HUES48 (cell line): ENCODE measurements at regions not wholly inside any gene's neighbourhood (a gene's known extent, or its start where the extent isn't known, plus 50 kb on each side); places are given as distances from the start of the nearest gene placed in this dataset.

Experiments used
- H3K27ac ChIP-seq: one replicate; pipeline ENCODE4 v1.7.0; 2013; ENCODE audit warnings: low read depth, low read length, inconsistent platforms
- H3K27me3 ChIP-seq: 2 replicates; pipeline ENCODE4 v1.6.1; 2013; ENCODE audit warnings: mild to moderate bottlenecking, low read length; ENCODE audit not compliant: control insufficient read depth, insufficient read depth
- H3K36me3 ChIP-seq: 2 replicates; pipeline ENCODE4 v1.6.1; 2013; ENCODE audit warnings: low read length; ENCODE audit not compliant: control insufficient read depth, insufficient read depth
- H3K4me1 ChIP-seq: 2 replicates; pipeline ENCODE4 v1.6.1; 2013; ENCODE audit warnings: mild to moderate bottlenecking, low read length; ENCODE audit not compliant: control insufficient read depth, insufficient read depth
- H3K4me3 ChIP-seq: 2 replicates; pipeline ENCODE4 v1.5.1; 2013; ENCODE audit warnings: mild to moderate bottlenecking, low read depth, low read length
- H3K9ac ChIP-seq: 2 replicates; pipeline ENCODE4 v1.6.1; 2013; ENCODE audit warnings: mild to moderate bottlenecking, low read depth, low read length, moderate library complexity
- H3K9me3 ChIP-seq: 2 replicates; pipeline ENCODE4 v1.6.1; 2013; ENCODE audit warnings: low read length; ENCODE audit not compliant: control insufficient read depth, insufficient read depth

GRCh38 chr2:33810046-33810835 is 211.1 kb upstream of the FAM98A start:
- H3K36me3 ChIP-seq = no peaks in the 10 kb centered on the region
- H3K9ac ChIP-seq = no peak overlapping the region
- no peaks in the 10 kb centered on the region for H3K27me3 ChIP-seq
- no peak overlapping the region for H3K4me3 ChIP-seq
- H3K4me1 ChIP-seq = peaks cover 6% of the 10 kb centered on the region
- no peaks in the 10 kb centered on the region for H3K9me3 ChIP-seq
- H3K27ac ChIP-seq = peak overlapping the region; percentile 35

GRCh38 chr2:33806041-33806440 is 206.9 kb upstream of the FAM98A start:
- Histone ChIP-seq H3K27ac (no peak overlapping the region), H3K27me3 (no peaks in the 10 kb centered on the region), H3K9ac (no peak overlapping the region)

GRCh38 chr2:33804155-33804554 is 205.1 kb upstream of the FAM98A start:
- Histone ChIP-seq H3K36me3 (no peaks in the 10 kb centered on the region), H3K27ac (no peak overlapping the region), H3K9ac (no peak overlapping the region), H3K4me1 (no peaks in the 10 kb centered on the region), H3K27me3 (no peaks in the 10 kb centered on the region), H3K4me3 (no peak overlapping the region), H3K9me3 (no peaks in the 10 kb centered on the region)

More at GRCh38 chr2:33806041-33806440, 206.9 kb upstream of the FAM98A start:
- Histone ChIP-seq H3K4me3 (no peak overlapping the region), H3K9me3 (no peaks in the 10 kb centered on the region), H3K36me3 (no peaks in the 10 kb centered on the region), H3K4me1 (no peaks in the 10 kb centered on the region)

- no peak overlapping the region for H3K27ac ChIP-seq
- no peaks in the 10 kb centered on the region for H3K9me3 ChIP-seq
- H3K4me1 ChIP-seq = no peaks in the 10 kb centered on the region
- H3K4me3 ChIP-seq = no peak overlapping the region
- no peaks in the 10 kb centered on the region for H3K27me3 ChIP-seq
- no peaks in the 10 kb centered on the region for H3K36me3 ChIP-seq
- no peak overlapping the region for H3K9ac ChIP-seq
Measured at GRCh38 chr2:33796511-33796910, 197.4 kb upstream of the FAM98A start.

- H3K9me3 ChIP-seq = no peaks in the 10 kb centered on the region
- no peaks in the 10 kb centered on the region for H3K36me3 ChIP-seq
- no peaks in the 10 kb centered on the region for H3K27me3 ChIP-seq
- H3K4me1 ChIP-seq = no peaks in the 10 kb centered on the region
- H3K27ac ChIP-seq = no peak overlapping the region
- no peak overlapping the region for H3K4me3 ChIP-seq
- H3K9ac ChIP-seq = no peak overlapping the region
Measured at GRCh38 chr2:33791625-33792024, 192.5 kb upstream of the FAM98A start.

GRCh38 chr2:33788044-33788443 is 188.9 kb upstream of the FAM98A start:
- Histone ChIP-seq H3K27me3 (no peaks in the 10 kb centered on the region), H3K27ac (no peak overlapping the region), H3K9me3 (no peaks in the 10 kb centered on the region), H3K4me3 (no peak overlapping the region), H3K9ac (no peak overlapping the region), H3K4me1 (no peaks in the 10 kb centered on the region), H3K36me3 (no peaks in the 10 kb centered on the region)

GRCh38 chr2:33786881-33787280 is 187.8 kb upstream of the FAM98A start:
- H3K9ac ChIP-seq = no peak overlapping the region
- H3K36me3 ChIP-seq = no peaks in the 10 kb centered on the region
- H3K4me1 ChIP-seq = no peaks in the 10 kb centered on the region
- H3K27ac ChIP-seq = no peak overlapping the region
- H3K9me3 ChIP-seq = no peaks in the 10 kb centered on the region
- H3K4me3 ChIP-seq = no peak overlapping the region
- no peaks in the 10 kb centered on the region for H3K27me3 ChIP-seq

GRCh38 chr2:33785201-33786106 is 186.4 kb upstream of the FAM98A start:
- no peaks in the 10 kb centered on the region for H3K4me1 ChIP-seq
- no peaks in the 10 kb centered on the region for H3K36me3 ChIP-seq
- no peak overlapping the region for H3K27ac ChIP-seq
- H3K9me3 ChIP-seq = no peaks in the 10 kb centered on the region
- no peaks in the 10 kb centered on the region for H3K27me3 ChIP-seq
- no peak overlapping the region for H3K9ac ChIP-seq
- no peak overlapping the region for H3K4me3 ChIP-seq

- H3K27ac ChIP-seq = no peak overlapping the region
- no peak overlapping the region for H3K4me3 ChIP-seq
- no peak overlapping the region for H3K9ac ChIP-seq
Measured at GRCh38 chr2:33784488-33784887, 185.4 kb upstream of the FAM98A start.

GRCh38 chr2:33782395-33783230 is 183.5 kb upstream of the FAM98A start:
- H3K9ac ChIP-seq = no peak overlapping the region

More at GRCh38 chr2:33784488-33784887, 185.4 kb upstream of the FAM98A start:
- Histone ChIP-seq H3K27me3 (no peaks in the 10 kb centered on the region), H3K9me3 (no peaks in the 10 kb centered on the region), H3K4me1 (no peaks in the 10 kb centered on the region), H3K36me3 (no peaks in the 10 kb centered on the region)

More at GRCh38 chr2:33782395-33783230, 183.5 kb upstream of the FAM98A start:
- Histone ChIP-seq H3K36me3 (no peaks in the 10 kb centered on the region), H3K4me3 (no peak overlapping the region), H3K27me3 (no peaks in the 10 kb centered on the region), H3K4me1 (no peaks in the 10 kb centered on the region), H3K27ac (no peak overlapping the region), H3K9me3 (no peaks in the 10 kb centered on the region)
